ENCODE measurements at regions not wholly inside any gene's neighbourhood (a gene's known extent, or its start where the extent isn't known, plus 50 kb on each side); places are given as distances from the start of the nearest gene placed in this dataset.

DNA sequence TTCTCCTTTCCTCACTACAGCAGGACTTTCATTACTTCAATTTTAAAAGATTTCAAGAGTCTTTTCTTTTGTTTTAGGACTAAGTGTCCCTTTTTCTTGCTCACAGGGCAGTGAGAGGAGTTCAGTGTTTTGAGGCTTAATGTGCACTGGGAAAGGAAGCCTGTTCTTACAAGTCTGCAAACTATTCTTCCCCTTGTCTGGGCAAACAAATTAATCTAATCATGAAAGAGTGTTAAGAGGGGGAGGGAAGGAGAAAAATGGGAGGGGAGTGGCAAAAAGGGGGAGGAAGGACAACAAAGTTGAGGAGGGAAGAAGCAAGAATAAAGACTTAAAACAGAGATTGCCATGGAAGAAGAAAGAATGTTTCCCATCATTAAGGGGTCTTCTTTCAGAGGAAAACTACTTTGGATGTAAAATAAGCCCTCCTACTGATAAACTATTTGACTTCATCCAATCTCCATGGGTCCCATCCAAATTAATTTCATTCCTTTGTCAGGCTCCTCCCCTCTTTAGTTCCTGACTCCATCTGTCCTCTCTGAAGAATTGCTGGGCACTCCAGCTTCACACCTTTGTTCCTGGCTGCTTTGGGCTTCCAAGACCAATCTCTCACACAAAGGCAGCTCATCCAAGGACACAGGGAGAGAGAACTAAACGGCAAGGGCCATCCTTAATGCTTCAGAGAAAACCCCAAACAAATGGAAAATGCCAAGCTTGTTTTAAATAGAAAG lies 244.5 kb downstream of the TPBG start:
- no peak for DNase-seq
- no peaks in the 10 kb centered on the region for H3K4me1 ChIP-seq
- 9 to 13% (median 13%) methylated on average over 1 of the region's 1 CpG for WGBS, 3 donors
- H3K9me3 ChIP-seq, result no peaks in the 10 kb centered on the region
- ATAC-seq, result no peak
- no peak for TF ChIP-seq CTCF (IDR thresholded peaks at IDR 0.05)
- intact Hi-C loops (cut with DNase I), result no loop called here
- H3K4me3 ChIP-seq, result no peak overlapping the region
- H3K27me3 ChIP-seq (ENCODE audit: insufficient read depth in 3 of 3, low read length in 2 of 3), result no peaks in the 10 kb centered on the region
- H3K36me3 ChIP-seq (ENCODE audit: insufficient read depth in 1 of 2, low read depth in 1 of 2), result no peaks in the 10 kb centered on the region
- H3K27ac ChIP-seq, result no peak overlapping the region

GRCh38 chr6:82608781-82609180 lies 245.2 kb downstream of the TPBG start:
- Histone ChIP-seq H3K4me3 (no peak overlapping the region), H3K27ac (no peak overlapping the region), H3K4me1 (no peaks in the 10 kb centered on the region), H3K36me3 (ENCODE audit: insufficient read depth in 1 of 2, low read depth in 1 of 2) (no peaks in the 10 kb centered on the region), H3K9me3 (no peaks in the 10 kb centered on the region), H3K27me3 (ENCODE audit: insufficient read depth in 3 of 3, low read length in 2 of 3) (no peaks in the 10 kb centered on the region)
- intact Hi-C loops (cut with DNase I), result no loop called here
- 23 to 37% (median 26%) methylated on average over 4 of the region's 4 CpGs for WGBS, 3 donors
- DNase-seq (no peak), ATAC-seq (no peak)
- TF ChIP-seq CTCF (IDR thresholded peaks at IDR 0.05), result no peak

DNA sequence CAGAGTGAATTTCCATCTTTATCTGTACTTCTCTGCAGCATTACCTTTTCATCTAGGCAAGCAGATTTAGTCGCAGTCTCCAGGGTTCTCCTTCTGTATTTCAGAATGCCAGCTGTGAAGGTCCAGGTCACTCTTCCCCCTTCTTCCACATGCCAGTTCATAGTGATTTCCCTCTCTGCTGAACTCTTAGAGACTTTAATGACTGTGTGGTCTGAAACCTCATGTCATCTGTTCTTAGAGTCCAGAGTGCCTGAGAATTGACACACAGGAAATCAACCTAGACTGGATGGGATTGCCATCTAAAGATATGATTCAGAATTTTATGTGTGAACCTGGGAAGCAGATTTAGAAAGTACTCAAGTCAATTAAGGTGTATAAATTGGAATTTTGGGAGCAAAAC lies 248.1 kb downstream of the TPBG start:
- Histone ChIP-seq H3K36me3 (ENCODE audit: insufficient read depth in 1 of 2, low read depth in 1 of 2) (no peaks in the 10 kb centered on the region), H3K27ac (no peak overlapping the region), H3K4me1 (no peaks in the 10 kb centered on the region), H3K9me3 (no peaks in the 10 kb centered on the region), H3K27me3 (ENCODE audit: insufficient read depth in 3 of 3, low read length in 2 of 3) (no peaks in the 10 kb centered on the region), H3K4me3 (no peak overlapping the region)
- ATAC-seq (no peak), DNase-seq (no peak)
- TF ChIP-seq CTCF (IDR thresholded peaks at IDR 0.05), result no peak
- WGBS, 3 donors, result 35 to 57% (median 53%) methylated on average over 1 of the region's 1 CpG
- intact Hi-C loops (cut with DNase I), result loop anchor here in 1 of 2 donors (10.0 kb wide), 1 partner anchor 337 kb away; no protein-coding TSS in a partner anchor

- DNase-seq (no peak), ATAC-seq (peak; percentile 49 to 81 (median 68))
- 53 to 57% (median 55%) methylated on average over 1 of the region's 1 CpG for WGBS, 3 donors
- no peaks in the 10 kb centered on the region for H3K4me1 ChIP-seq
- intact Hi-C loops (cut with DNase I), result loop anchor here in 1 of 2 donors (10.0 kb wide), 1 partner anchor 338 kb away; no protein-coding TSS in a partner anchor
- H3K9me3 ChIP-seq, result no peaks in the 10 kb centered on the region
- H3K27me3 ChIP-seq (ENCODE audit: insufficient read depth in 3 of 3, low read length in 2 of 3), result no peaks in the 10 kb centered on the region
- no peak overlapping the region for H3K27ac ChIP-seq
- no peak overlapping the region for H3K4me3 ChIP-seq
- no peak for TF ChIP-seq CTCF (IDR thresholded peaks at IDR 0.05)
- H3K36me3 ChIP-seq (ENCODE audit: insufficient read depth in 1 of 2, low read depth in 1 of 2), result no peaks in the 10 kb centered on the region
Observed at GRCh38 chr6:82612475-82613039, 248.9 kb downstream of the TPBG start.

All from psoas muscle (tissue), 7 donors.